GM12873 (cell line): ENCODE measurements at regions not wholly inside any gene's neighbourhood (a gene's known extent, or its start where the extent isn't known, plus 50 kb on each side); places are given as distances from the start of the nearest gene placed in this dataset.
A peak's percentile ranks its signal among the peaks of the same experiment; 100 is the strongest.

Source experiments
- TF ChIP-seq, protein P1 (sequence below): IDR thresholded peaks from 2 replicates; pipeline ENCODE4 v1.5.1; 2012; ENCODE audit warnings: low read depth, mild to moderate bottlenecking, moderate library complexity, low read length, control low read depth; ENCODE audit not compliant: insufficient read depth; ENCODE audit errors: missing control alignments

DNA sequence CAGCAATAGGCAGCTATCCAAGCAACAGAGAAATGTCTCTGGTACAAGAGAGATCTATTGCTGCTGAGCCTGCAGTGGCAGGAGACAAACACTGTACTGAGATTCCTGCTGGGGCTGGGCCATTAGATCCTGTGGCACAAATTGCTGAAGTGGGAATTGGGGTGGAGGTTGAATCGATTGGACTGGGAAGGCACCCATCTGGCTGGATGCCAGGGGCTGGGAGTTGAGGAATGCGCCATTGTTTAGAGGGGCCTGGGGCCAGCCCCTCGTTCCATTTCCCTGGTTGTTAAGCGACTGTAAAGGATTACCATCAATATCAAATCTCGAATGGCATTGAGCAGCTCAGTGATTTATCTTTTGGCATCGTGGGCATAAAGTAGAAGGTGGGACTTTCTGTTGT lies 54.1 kb upstream of the ARL4D start:
- TF ChIP-seq, protein P1, sequence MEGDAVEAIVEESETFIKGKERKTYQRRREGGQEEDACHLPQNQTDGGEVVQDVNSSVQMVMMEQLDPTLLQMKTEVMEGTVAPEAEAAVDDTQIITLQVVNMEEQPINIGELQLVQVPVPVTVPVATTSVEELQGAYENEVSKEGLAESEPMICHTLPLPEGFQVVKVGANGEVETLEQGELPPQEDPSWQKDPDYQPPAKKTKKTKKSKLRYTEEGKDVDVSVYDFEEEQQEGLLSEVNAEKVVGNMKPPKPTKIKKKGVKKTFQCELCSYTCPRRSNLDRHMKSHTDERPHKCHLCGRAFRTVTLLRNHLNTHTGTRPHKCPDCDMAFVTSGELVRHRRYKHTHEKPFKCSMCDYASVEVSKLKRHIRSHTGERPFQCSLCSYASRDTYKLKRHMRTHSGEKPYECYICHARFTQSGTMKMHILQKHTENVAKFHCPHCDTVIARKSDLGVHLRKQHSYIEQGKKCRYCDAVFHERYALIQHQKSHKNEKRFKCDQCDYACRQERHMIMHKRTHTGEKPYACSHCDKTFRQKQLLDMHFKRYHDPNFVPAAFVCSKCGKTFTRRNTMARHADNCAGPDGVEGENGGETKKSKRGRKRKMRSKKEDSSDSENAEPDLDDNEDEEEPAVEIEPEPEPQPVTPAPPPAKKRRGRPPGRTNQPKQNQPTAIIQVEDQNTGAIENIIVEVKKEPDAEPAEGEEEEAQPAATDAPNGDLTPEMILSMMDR: no peak

DNA sequence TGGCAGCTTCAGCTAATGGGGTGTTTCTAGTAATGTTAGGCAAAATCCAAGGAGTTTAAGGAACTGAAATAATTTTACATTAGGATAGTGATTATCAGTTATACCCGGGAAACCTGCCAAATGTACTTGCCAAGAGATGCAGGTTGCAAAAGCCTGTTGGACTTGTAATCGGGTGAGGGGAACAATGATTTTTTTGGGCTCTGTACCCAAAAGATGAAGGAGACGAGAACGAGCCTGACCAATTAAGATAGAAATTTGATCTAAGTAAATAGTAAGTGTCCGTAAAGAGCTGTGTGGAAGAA lies 56.3 kb upstream of the ARL4D start:
- TF ChIP-seq, protein P1: no peak

DNA sequence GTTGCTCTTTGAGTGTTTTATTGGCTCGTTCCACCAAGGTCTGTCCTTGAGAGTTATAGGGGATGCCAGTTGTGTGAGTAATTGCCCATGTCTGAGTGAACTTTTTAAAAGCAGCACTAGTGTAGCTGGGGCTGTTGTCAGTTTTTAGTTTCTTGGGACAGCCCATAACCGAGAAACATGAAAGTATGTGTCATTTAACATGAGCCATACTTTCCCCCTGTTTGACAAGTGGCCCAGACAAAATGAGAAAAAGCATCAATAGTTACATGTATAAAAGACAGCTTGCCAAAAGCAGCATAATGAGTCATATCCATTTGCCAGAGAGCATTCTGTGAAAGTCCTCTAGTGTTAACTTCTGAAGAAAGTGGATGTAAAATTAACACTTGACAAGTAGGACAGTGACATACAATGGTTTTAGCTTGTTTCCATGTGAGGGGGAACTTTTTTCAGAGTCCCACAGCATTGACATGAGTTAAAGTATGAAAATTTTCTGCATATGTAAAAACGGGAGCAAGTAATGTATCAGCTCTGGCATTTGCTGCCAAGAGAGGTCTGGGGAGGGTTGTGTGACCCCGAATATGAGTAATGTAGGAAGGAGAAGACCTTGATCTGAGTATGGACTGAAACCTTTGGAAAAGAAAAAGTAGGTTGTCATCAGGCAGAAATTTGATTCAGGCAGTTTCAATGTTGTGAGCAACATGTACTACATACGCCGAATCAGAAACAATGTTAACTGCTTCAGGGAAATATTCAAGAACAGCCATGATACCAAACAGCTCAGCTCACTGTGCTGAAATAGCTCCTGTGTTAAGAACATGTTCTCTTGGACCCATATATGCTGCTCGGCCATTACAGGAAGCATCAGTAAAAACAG lies 56.8 kb upstream of the ARL4D start:
- TF ChIP-seq, protein P1: no peak

DNA sequence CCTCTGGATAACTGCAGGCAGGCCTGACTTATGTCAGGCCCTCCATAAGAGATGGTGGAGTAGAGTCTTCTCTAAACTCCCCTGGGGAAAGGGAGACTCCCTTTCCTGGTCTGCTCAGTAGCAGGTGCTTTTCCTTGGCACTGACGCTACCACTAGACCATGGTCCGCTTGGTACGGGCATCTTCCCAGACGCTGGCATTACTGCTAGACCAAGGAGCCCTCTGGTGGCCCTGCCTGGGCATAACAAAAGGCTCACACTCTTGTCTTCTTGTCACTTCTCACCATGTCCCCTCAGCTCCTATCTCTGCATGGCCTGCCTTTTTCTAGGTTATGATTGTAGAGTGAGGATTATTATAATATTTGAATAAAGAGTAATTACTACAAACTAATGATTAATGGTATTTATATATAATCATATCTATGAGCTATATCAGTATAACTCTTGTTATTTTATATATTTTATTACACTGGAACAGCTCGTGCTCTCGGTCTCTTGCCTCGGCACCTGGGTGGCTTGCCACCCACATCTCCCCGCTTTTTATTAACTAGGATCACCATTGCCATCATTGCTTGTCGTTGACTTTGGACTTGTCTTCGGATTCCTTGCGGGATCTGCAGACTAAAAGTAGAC lies 59.8 kb upstream of the ARL4D start:
- TF ChIP-seq, protein P1: peak; percentile 83

DNA sequence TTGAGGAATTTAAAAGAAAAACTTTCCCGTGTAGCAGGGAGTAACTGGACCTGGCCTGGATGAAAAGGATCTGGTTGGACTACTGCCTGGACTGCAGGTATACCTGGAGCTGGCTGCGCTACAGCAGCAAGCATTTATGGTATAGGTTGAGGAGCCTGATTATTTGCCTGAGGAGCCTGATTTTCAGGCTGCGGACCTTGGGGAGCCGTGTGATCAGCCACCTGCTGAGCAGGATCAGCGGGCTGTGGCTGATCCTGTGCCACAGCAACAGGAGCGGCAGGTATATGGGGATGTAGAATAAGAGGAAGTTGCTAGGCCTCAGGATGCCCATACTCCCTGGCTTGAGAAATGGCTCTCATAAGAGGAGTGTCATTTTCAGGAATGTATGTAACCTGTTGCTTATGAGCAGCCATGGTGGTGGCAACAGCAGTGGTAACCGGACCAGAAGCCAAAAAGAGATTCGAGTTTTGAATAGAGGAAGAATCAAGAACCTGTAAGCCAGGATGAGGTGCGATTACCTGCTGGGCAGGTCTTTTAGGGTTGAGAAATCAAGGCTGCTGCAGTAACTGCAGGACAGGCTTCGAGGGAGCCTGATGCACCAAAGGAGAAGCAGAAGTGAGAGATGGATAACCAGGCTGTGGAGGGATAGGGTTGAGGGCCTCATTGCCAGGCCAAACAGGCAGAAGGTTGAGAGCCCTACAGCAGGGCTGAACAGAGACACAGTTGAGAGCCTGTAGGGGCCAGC lies 60.9 kb upstream of the ARL4D start:
- TF ChIP-seq, protein P1: no peak

DNA sequence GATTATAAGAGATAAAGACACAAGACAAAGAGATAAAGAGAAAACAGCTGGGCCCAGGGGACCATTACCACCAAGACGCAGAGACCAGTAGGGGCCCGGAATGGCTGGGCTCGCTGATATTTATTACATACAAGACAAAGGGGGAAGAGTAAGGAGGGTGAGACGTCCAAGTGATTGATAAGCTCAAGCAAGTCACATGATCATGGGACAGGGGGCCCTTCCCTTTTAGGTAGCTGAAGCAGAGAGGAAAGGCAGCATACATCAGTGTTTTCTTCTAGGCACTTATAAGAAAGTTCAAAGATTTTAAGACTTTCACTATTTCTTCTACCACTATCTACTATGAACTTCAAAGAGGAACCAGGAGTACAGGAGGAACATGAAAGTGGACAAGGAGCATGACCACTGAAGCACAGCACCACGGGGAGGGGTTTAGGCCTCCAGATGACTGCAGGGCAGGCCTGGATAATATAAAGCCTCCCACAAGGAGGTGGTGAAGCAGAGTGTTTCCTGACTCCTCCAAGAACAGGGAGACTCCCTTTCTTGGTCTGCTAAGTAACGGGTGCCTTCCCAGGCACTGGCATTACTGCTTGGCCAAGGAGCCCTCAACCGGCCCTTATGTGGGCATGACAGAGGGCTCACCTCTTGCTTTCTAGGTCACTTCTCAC lies 63.9 kb upstream of the ARL4D start:
- TF ChIP-seq, protein P1: no peak
